ENCODE measurements at regions not wholly inside any gene's neighbourhood (a gene's known extent, or its start where the extent isn't known, plus 50 kb on each side); places are given as distances from the start of the nearest gene placed in this dataset.
"Not testable (repeated sequence)": the region's sequence is repeated elsewhere in the genome, so short reads cannot be mapped to it uniquely, and the experiment has no call there.

DNA sequence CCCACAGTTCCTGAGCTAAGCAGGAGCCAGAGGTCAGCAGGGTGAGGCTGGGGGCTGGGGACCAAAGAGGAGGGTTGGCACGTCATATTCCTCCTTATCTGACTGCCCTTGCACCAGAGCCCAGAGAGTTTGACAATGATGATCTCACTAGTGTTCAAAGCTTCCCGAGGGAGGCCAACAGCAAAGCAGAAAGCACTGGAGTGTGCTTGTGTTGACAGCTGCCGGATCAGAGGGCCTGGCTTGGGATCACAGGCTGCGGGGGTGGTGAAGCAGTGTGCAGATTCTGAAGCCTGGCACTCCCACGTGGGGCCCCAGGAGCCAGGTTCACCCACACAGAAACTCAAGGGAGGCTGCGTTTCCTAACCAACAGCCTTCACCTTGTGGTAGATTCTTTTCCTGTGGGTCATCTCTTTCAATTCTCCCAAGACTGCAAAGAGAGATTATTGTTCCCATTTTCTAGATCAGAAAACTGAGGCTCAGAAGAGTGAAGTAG lies 89.8 kb downstream of the TRIM43 start:
- H3K4me2 ChIP-seq (ENCODE audit: low read length); H4K20me1 ChIP-seq (ENCODE audit: insufficient read depth, low read length); H3K4me1 ChIP-seq (ENCODE audit: insufficient read depth, low read length, poor library complexity, severe bottlenecking); intact Hi-C loops (cut with micrococcal nuclease; ENCODE audit: unreplicated experiment); DNase-seq (ENCODE audit: low spot score); POLR2A ChIA-PET; H3K27ac ChIP-seq (ENCODE audit: low read depth, low read length, poor library complexity, severe bottlenecking); CTCF ChIA-PET (ENCODE audit: unreplicated experiment); H2AFZ ChIP-seq (ENCODE audit: low read length); H3K36me3 ChIP-seq (ENCODE audit: insufficient read depth, low read length); H3K9me3 ChIP-seq (ENCODE audit: low read length); H3K9me2 ChIP-seq (ENCODE audit: insufficient read depth, low read length); H3K79me2 ChIP-seq (ENCODE audit: insufficient read depth, low read depth, low read length); H3K4me3 ChIP-seq (ENCODE audit: low read depth, low read length, poor library complexity, severe bottlenecking); BruUV-seq (replicated peaks): not testable (repeated sequence)

DNA sequence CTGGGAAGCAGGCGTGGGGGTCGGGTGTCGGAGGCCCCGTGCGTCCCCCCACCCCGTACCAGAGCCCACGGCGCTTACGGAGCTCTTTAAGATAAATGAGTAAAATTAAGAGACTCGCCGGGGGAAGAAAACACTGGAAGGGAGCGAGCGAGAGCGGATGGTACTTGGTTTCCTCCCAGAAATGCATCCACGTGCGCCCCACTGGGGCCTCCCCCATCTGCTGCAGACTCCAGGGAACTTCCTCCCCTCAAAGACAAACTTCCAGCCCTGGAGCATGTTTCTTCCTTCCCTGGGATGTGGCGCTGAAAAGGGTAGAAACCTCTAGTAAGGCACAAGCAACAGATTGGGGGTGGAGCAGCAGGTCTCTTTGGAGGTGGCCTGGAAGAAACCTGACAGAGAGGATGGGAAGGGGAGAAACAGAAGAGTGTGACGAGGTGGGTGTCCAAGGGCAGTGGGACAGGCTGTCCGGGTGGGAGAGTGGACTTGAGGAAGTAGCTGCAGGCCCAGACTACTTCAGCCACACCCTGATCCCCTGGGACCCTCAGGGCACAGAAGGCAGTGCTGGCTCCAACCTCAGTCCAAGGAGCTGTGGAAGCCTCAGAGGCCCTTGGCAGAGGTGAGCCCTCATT lies 91.2 kb downstream of the TRIM43 start:
- intact Hi-C loops (cut with micrococcal nuclease; ENCODE audit: unreplicated experiment); H3K4me2 ChIP-seq (ENCODE audit: low read length); DNase-seq (ENCODE audit: low spot score); H3K27ac ChIP-seq (ENCODE audit: low read depth, low read length, poor library complexity, severe bottlenecking); H3K4me3 ChIP-seq (ENCODE audit: low read depth, low read length, poor library complexity, severe bottlenecking); H4K20me1 ChIP-seq (ENCODE audit: insufficient read depth, low read length); POLR2A ChIA-PET; BruUV-seq (replicated peaks); H3K9me3 ChIP-seq (ENCODE audit: low read length); H3K9me2 ChIP-seq (ENCODE audit: insufficient read depth, low read length); H3K4me1 ChIP-seq (ENCODE audit: insufficient read depth, low read length, poor library complexity, severe bottlenecking); H3K36me3 ChIP-seq (ENCODE audit: insufficient read depth, low read length); CTCF ChIA-PET (ENCODE audit: unreplicated experiment); H3K79me2 ChIP-seq (ENCODE audit: insufficient read depth, low read depth, low read length); H2AFZ ChIP-seq (ENCODE audit: low read length): not testable (repeated sequence)

DNA sequence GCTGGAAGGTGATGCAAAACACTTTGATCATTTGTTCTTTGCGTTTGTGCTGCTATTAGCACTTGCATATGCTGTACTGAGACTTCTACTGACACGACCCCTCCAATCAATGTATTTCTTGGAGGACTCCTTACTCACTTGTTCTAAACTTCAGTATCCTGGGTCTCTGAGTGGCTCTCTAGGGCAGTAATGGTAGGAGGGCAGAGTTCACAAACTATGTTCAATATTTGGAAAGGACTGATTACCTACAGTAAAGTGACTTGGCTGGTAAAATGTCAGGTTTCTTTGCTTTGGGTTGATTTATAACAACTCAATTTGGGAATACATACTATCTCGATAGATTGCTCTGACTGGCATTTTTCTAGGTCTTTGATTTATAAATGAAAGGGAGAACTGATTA lies 93.7 kb downstream of the TRIM43 start:
- Histone ChIP-seq H3K79me2 (ENCODE audit: insufficient read depth, low read depth, low read length) (no peaks in the 10 kb centered on the region), H3K4me1 (ENCODE audit: insufficient read depth, low read length, poor library complexity, severe bottlenecking) (no peaks in the 10 kb centered on the region), H4K20me1 (ENCODE audit: insufficient read depth, low read length) (no peaks in the 10 kb centered on the region), H3K27ac (ENCODE audit: low read depth, low read length, poor library complexity, severe bottlenecking) (no peak overlapping the region), H3K9me3 (ENCODE audit: low read length) (no peaks in the 10 kb centered on the region), H2AFZ (ENCODE audit: low read length) (no peak overlapping the region), H3K4me2 (ENCODE audit: low read length) (no peak overlapping the region), H3K9me2 (ENCODE audit: insufficient read depth, low read length) (no peaks in the 10 kb centered on the region), H3K36me3 (ENCODE audit: insufficient read depth, low read length) (no peaks in the 10 kb centered on the region), H3K4me3 (ENCODE audit: low read depth, low read length, poor library complexity, severe bottlenecking) (no peak overlapping the region)
- BruUV-seq (replicated peaks) = no TSS peak
- ChIA-PET POLR2A (no interaction called here), CTCF (ENCODE audit: unreplicated experiment) (no interaction called here)
- intact Hi-C loops (cut with micrococcal nuclease; ENCODE audit: unreplicated experiment) = no loop called here
- TF ChIP-seq, protein P1, sequence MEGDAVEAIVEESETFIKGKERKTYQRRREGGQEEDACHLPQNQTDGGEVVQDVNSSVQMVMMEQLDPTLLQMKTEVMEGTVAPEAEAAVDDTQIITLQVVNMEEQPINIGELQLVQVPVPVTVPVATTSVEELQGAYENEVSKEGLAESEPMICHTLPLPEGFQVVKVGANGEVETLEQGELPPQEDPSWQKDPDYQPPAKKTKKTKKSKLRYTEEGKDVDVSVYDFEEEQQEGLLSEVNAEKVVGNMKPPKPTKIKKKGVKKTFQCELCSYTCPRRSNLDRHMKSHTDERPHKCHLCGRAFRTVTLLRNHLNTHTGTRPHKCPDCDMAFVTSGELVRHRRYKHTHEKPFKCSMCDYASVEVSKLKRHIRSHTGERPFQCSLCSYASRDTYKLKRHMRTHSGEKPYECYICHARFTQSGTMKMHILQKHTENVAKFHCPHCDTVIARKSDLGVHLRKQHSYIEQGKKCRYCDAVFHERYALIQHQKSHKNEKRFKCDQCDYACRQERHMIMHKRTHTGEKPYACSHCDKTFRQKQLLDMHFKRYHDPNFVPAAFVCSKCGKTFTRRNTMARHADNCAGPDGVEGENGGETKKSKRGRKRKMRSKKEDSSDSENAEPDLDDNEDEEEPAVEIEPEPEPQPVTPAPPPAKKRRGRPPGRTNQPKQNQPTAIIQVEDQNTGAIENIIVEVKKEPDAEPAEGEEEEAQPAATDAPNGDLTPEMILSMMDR (conservative IDR thresholded peaks at IDR 0.05; ENCODE audit: low read length) = no peak
- no peak for TF ChIP-seq EZH2phosphoT487 (IDR thresholded peaks at IDR 0.05; ENCODE audit: borderline replicate concordance, low read depth, low read length)
- no peak for DNase-seq (ENCODE audit: low spot score)

DNA sequence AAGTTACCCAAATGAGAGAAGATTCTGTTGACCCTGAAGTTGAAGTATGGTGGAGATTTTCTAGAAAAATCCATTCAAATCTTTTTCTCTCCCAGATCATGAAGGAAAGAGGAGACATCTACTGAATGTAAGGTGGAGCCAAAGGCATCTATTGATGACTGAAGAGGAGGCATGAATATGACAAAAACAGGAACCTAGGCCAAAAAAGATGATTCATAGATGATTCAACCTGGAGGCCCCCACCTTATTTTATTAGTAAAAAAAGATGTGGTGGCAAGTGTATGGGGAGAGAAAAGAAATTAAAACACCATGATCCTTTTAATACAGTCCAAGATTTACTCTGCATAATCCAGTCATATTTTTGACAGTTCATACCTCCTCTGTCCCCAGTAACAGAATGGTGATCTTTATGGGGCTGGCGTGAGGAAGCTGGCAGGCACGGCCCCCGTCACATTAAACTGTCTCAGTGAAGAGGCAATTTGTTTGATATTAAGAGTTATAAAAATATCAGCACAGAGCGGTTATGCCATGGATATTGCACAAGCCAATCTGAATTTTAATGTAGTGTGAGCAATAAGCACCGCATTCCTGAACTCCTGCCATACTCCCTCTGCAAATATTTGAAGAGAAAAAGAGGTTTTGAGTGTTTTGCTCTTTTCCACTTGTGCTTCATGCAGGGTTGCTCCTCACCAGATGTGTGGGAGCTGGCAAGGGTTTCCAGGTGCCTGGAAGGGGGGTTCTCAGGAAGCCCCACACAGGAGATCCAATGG lies 94.4 kb downstream of the TRIM43 start:
- H3K4me2 ChIP-seq (ENCODE audit: low read length); H4K20me1 ChIP-seq (ENCODE audit: insufficient read depth, low read length); DNase-seq (ENCODE audit: low spot score); H3K9me2 ChIP-seq (ENCODE audit: insufficient read depth, low read length); H3K4me3 ChIP-seq (ENCODE audit: low read depth, low read length, poor library complexity, severe bottlenecking); H3K79me2 ChIP-seq (ENCODE audit: insufficient read depth, low read depth, low read length); POLR2A ChIA-PET; H3K27ac ChIP-seq (ENCODE audit: low read depth, low read length, poor library complexity, severe bottlenecking); CTCF ChIA-PET (ENCODE audit: unreplicated experiment); H3K36me3 ChIP-seq (ENCODE audit: insufficient read depth, low read length); intact Hi-C loops (cut with micrococcal nuclease; ENCODE audit: unreplicated experiment); H3K4me1 ChIP-seq (ENCODE audit: insufficient read depth, low read length, poor library complexity, severe bottlenecking); BruUV-seq (replicated peaks); H3K9me3 ChIP-seq (ENCODE audit: low read length); H2AFZ ChIP-seq (ENCODE audit: low read length): not testable (repeated sequence)

DNA sequence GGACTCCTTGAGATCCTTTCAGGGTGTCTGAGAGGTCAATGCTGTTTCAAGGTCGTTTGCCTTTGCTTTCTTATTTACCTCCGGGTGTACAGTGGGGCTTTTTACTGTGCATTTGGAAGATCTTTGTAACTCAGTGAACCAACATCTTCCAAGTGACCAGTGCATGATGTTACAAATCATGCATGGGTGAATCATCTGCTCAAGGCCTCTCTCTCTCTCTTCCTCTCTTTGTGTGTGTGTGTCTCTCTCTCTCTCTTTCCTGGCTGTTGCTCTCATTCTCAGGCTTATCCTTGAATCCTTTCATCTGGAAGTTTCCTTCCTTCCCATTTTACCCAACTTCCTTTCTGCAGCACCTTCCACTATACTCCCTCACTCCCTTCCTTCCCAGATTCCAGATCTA lies 96.1 kb downstream of the TRIM43 start:
- H3K9me2 ChIP-seq (ENCODE audit: insufficient read depth, low read length); H2AFZ ChIP-seq (ENCODE audit: low read length); CTCF ChIA-PET (ENCODE audit: unreplicated experiment); intact Hi-C loops (cut with micrococcal nuclease; ENCODE audit: unreplicated experiment); H3K9me3 ChIP-seq (ENCODE audit: low read length); H3K4me1 ChIP-seq (ENCODE audit: insufficient read depth, low read length, poor library complexity, severe bottlenecking); H3K27ac ChIP-seq (ENCODE audit: low read depth, low read length, poor library complexity, severe bottlenecking); BruUV-seq (replicated peaks); H3K79me2 ChIP-seq (ENCODE audit: insufficient read depth, low read depth, low read length); H3K4me2 ChIP-seq (ENCODE audit: low read length); H4K20me1 ChIP-seq (ENCODE audit: insufficient read depth, low read length); H3K36me3 ChIP-seq (ENCODE audit: insufficient read depth, low read length); POLR2A ChIA-PET; H3K4me3 ChIP-seq (ENCODE audit: low read depth, low read length, poor library complexity, severe bottlenecking); DNase-seq (ENCODE audit: low spot score): not testable (repeated sequence)

All from OCI-LY7 (cell line).